ENCODE measurements at regions not wholly inside any gene's neighbourhood (a gene's known extent, or its start where the extent isn't known, plus 50 kb on each side); places are given as distances from the start of the nearest gene placed in this dataset.

- DNase-seq = no peak
- intact Hi-C loops (cut with DNase I, micrococcal nuclease) = no loop called here
Observed at GRCh38 chr4:141569141-141569540, 67.2 kb upstream of the IL15 start.

GRCh38 chr4:141570290-141570689, 66.1 kb upstream of the IL15 start:
- intact Hi-C loops (cut with DNase I, micrococcal nuclease) = no loop called here
- Histone ChIP-seq H3K9me3 (no peaks in the 10 kb centered on the region), H3K4me3 (no peak overlapping the region), H3K36me3 (ENCODE audit: low read depth) (no peaks in the 10 kb centered on the region), H3K4me1 (ENCODE audit: low read depth) (no peaks in the 10 kb centered on the region)
- ATAC-seq (no peak), DNase-seq (no peak)
- no peak for TF ChIP-seq CTCF (IDR thresholded peaks at IDR 0.05)

More at GRCh38 chr4:141569141-141569540, 67.2 kb upstream of the IL15 start:
- no peaks in the 10 kb centered on the region for H3K36me3 ChIP-seq (ENCODE audit: low read depth)
- no peak for ATAC-seq
- no peak for TF ChIP-seq CTCF (IDR thresholded peaks at IDR 0.05)
- H3K4me3 ChIP-seq = no peak overlapping the region
- H3K9me3 ChIP-seq = no peaks in the 10 kb centered on the region
- no peaks in the 10 kb centered on the region for H3K4me1 ChIP-seq (ENCODE audit: low read depth)

GRCh38 chr4:141571362-141571761, 65.0 kb upstream of the IL15 start:
- Histone ChIP-seq H3K4me1 (ENCODE audit: low read depth) (no peaks in the 10 kb centered on the region), H3K4me3 (no peak overlapping the region), H3K36me3 (ENCODE audit: low read depth) (no peaks in the 10 kb centered on the region), H3K9me3 (no peaks in the 10 kb centered on the region)
- ATAC-seq (no peak), DNase-seq (no peak)
- intact Hi-C loops (cut with DNase I, micrococcal nuclease) = no loop called here
- no peak for TF ChIP-seq CTCF (IDR thresholded peaks at IDR 0.05)

GRCh38 chr4:141571793-141572192, 64.6 kb upstream of the IL15 start:
- no peak for DNase-seq
- H3K4me1 ChIP-seq (ENCODE audit: low read depth) = no peaks in the 10 kb centered on the region
- intact Hi-C loops (cut with DNase I, micrococcal nuclease) = no loop called here
- H3K9me3 ChIP-seq = no peaks in the 10 kb centered on the region
- H3K4me3 ChIP-seq = no peak overlapping the region
- TF ChIP-seq CTCF (IDR thresholded peaks at IDR 0.05) = no peak
- H3K36me3 ChIP-seq (ENCODE audit: low read depth) = no peaks in the 10 kb centered on the region
- ATAC-seq = no peak

GRCh38 chr4:141573678-141574077, 62.7 kb upstream of the IL15 start:
- DNase-seq = no peak
- Histone ChIP-seq H3K36me3 (ENCODE audit: low read depth) (no peaks in the 10 kb centered on the region), H3K4me1 (ENCODE audit: low read depth) (no peaks in the 10 kb centered on the region), H3K4me3 (no peak overlapping the region), H3K9me3 (no peaks in the 10 kb centered on the region)
- TF ChIP-seq CTCF (IDR thresholded peaks at IDR 0.05) = no peak
- no peak for ATAC-seq
- intact Hi-C loops (cut with DNase I, micrococcal nuclease) = no loop called here

- Histone ChIP-seq H3K4me1 (ENCODE audit: low read depth) (no peaks in the 10 kb centered on the region), H3K9me3 (no peaks in the 10 kb centered on the region), H3K36me3 (ENCODE audit: low read depth) (no peaks in the 10 kb centered on the region), H3K4me3 (no peak overlapping the region)
- no peak for TF ChIP-seq CTCF (IDR thresholded peaks at IDR 0.05)
- DNase-seq (no peak), ATAC-seq (no peak)
- intact Hi-C loops (cut with DNase I, micrococcal nuclease) = no loop called here
Observed at GRCh38 chr4:141575884-141576283, 60.5 kb upstream of the IL15 start.
